GM19025 (cell line): ENCODE measurements at regions not wholly inside any gene's neighbourhood (a gene's known extent, or its start where the extent isn't known, plus 50 kb on each side); places are given as distances from the start of the nearest gene placed in this dataset.

ENCODE experiments used
- ATAC-seq: cut with Tn5 transposase; IDR thresholded peaks from one replicate; pipeline ENCODE4 v1.9.1; 2021; ENCODE audit warnings: mild to moderate bottlenecking, low read depth, moderate library complexity; ENCODE audit not compliant: unreplicated experiment

- ATAC-seq: no peak
Observed at GRCh38 chr18:51687845-51688585, 490.5 kb upstream of the MEX3C start.

- no peak for ATAC-seq
Observed at GRCh38 chr18:51692612-51693011, 495.1 kb upstream of the MEX3C start.

GRCh38 chr18:51711298-51711889 lies 513.9 kb upstream of the MEX3C start:
- peak; percentile 71 for ATAC-seq

GRCh38 chr18:51712821-51713220 lies 515.3 kb upstream of the MEX3C start:
- ATAC-seq: no peak

GRCh38 chr18:51716277-51716676 lies 518.8 kb upstream of the MEX3C start:
- no peak for ATAC-seq

- no peak for ATAC-seq
Observed at GRCh38 chr18:51721388-51721787, 523.9 kb upstream of the MEX3C start.

GRCh38 chr18:51721996-51722395 lies 524.5 kb upstream of the MEX3C start:
- ATAC-seq: no peak

- ATAC-seq: no peak
Observed at GRCh38 chr18:51724790-51725721, 527.6 kb upstream of the MEX3C start.

- no peak for ATAC-seq
Observed at GRCh38 chr18:51726614-51727013, 529.1 kb upstream of the MEX3C start.

- peak; percentile 37 for ATAC-seq
Observed at GRCh38 chr18:51727780-51728179, 530.3 kb upstream of the MEX3C start.

- no peak for ATAC-seq
Observed at GRCh38 chr18:51731070-51731469, 533.6 kb upstream of the MEX3C start.

GRCh38 chr18:51734576-51734975 lies 537.1 kb upstream of the MEX3C start:
- ATAC-seq: no peak

- ATAC-seq: peak; percentile 84
Observed at GRCh38 chr18:51739044-51739666, 541.7 kb upstream of the MEX3C start.

GRCh38 chr18:51751901-51752300 lies 554.4 kb upstream of the MEX3C start:
- ATAC-seq: peak; percentile 62

- ATAC-seq: no peak
Observed at GRCh38 chr18:51753365-51754057, 556.0 kb upstream of the MEX3C start.

- no peak for ATAC-seq
Observed at GRCh38 chr18:51754566-51754965, 557.1 kb upstream of the MEX3C start.

- no peak for ATAC-seq
Observed at GRCh38 chr18:51757255-51757924, 559.9 kb upstream of the MEX3C start.

- ATAC-seq: no peak
Observed at GRCh38 chr18:51762373-51762772, 564.9 kb upstream of the MEX3C start.

- no peak for ATAC-seq
Observed at GRCh38 chr18:51765606-51766360, 568.3 kb upstream of the MEX3C start.
